ENCODE measurements at regions not wholly inside any gene's neighbourhood (a gene's known extent, or its start where the extent isn't known, plus 50 kb on each side); places are given as distances from the start of the nearest gene placed in this dataset.

DNA sequence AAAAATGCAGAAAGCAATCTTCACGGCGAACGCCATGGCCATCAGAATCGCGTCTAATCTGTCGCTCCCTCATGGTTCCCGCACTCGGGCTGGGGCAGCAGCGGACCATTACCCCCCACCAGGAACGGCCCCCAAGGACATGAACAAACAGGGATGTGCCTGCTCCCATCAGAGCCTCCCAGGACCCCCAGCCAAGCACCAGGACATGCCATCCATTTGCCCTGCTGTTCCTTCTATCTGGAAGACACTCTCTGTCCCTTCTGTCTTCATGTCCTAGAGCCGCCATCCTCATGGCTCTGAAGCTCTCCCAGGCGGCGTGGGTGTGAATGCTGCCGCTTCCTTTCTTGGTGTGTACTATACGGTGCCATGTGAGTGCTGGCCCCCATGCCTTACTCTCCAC, 371.8 kb downstream of the BCL11B start:
- TF ChIP-seq RFX5 (IDR thresholded peaks at IDR 0.05; ENCODE audit: low read depth, low read length) (no peak), POLR2A (IDR thresholded peaks at IDR 0.05; ENCODE audit: low read depth, low read length) (no peak), MAFK (IDR thresholded peaks at IDR 0.05; ENCODE audit: low read depth, low read length) (no peak), CEBPB (IDR thresholded peaks at IDR 0.05; ENCODE audit: low read depth, low read length) (no peak), MXI1 (IDR thresholded peaks at IDR 0.05; ENCODE audit: borderline replicate concordance, low read depth, low read length) (no peak), MAZ (IDR thresholded peaks at IDR 0.05; ENCODE audit: borderline replicate concordance, low read depth, low read length) (no peak), RCOR1 (IDR thresholded peaks at IDR 0.05; ENCODE audit: insufficient replicate concordance, low read length) (no peak), SMC3 (IDR thresholded peaks at IDR 0.05; ENCODE audit: low read depth, low read length) (no peak)
- TF ChIP-seq, protein P1, sequence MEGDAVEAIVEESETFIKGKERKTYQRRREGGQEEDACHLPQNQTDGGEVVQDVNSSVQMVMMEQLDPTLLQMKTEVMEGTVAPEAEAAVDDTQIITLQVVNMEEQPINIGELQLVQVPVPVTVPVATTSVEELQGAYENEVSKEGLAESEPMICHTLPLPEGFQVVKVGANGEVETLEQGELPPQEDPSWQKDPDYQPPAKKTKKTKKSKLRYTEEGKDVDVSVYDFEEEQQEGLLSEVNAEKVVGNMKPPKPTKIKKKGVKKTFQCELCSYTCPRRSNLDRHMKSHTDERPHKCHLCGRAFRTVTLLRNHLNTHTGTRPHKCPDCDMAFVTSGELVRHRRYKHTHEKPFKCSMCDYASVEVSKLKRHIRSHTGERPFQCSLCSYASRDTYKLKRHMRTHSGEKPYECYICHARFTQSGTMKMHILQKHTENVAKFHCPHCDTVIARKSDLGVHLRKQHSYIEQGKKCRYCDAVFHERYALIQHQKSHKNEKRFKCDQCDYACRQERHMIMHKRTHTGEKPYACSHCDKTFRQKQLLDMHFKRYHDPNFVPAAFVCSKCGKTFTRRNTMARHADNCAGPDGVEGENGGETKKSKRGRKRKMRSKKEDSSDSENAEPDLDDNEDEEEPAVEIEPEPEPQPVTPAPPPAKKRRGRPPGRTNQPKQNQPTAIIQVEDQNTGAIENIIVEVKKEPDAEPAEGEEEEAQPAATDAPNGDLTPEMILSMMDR (conservative IDR thresholded peaks at IDR 0.05; ENCODE audit: low read depth, low read length): no peak
- TF ChIP-seq, protein P2, sequence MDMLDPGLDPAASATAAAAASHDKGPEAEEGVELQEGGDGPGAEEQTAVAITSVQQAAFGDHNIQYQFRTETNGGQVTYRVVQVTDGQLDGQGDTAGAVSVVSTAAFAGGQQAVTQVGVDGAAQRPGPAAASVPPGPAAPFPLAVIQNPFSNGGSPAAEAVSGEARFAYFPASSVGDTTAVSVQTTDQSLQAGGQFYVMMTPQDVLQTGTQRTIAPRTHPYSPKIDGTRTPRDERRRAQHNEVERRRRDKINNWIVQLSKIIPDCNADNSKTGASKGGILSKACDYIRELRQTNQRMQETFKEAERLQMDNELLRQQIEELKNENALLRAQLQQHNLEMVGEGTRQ (IDR thresholded peaks at IDR 0.05; ENCODE audit: low read depth, low read length): no peak

All from IMR-90 (cell line).